K562 (cell line): ENCODE measurements at regions not wholly inside any gene's neighbourhood (a gene's known extent, or its start where the extent isn't known, plus 50 kb on each side); places are given as distances from the start of the nearest gene placed in this dataset.

Source experiments
- ATAC-seq: fragments of 200-7000 bp; cut with Tn5 transposase; 3 replicates; pipeline ENCODE4 v1.9.1; 2020; ENCODE audit warnings: moderate library complexity
- BruUV-seq: library from RNA; stranded (reverse); fragments of 400-500 nt; replicated peaks from 2 replicates; lab custom pipeline; 2021; lab: Mats Ljungman, UMichigan
- CTCF ChIA-PET: fragments of 300-600 bp; formaldehyde crosslinking; extraction: SDS; loops from one replicate; lab custom pipeline; 2021; ENCODE audit warnings: low intra/inter-chr PET ratio; lab: Yijun Ruan, JAX
- POLR2A ChIA-PET: fragments of 300-600, 350-650 bp; sonication (Branson Sonifier 250); formaldehyde crosslinking; extraction: SDS; loops from one replicate; lab custom pipeline; 2021; ENCODE audit warnings: antibody characterized with exemption, inconsistent platforms; lab: Yijun Ruan, JAX
- DNase-seq, 4 experiments: peaks; one replicate each; pipeline versions ENCODE4 v3.0.0 to v3.0.0-alpha.2; 2011 to 2018; ENCODE audit warnings: low spot score in 3 of 4, mixed read lengths in 3 of 4; ENCODE audit errors: extremely low read depth in 1 of 4
- FAIRE-seq: peaks from 2 replicates; lab custom pipeline; 2011; peaks lifted over from hg19 to GRCh38; lab: Jason Lieb, UNC
- H2AFZ ChIP-seq: 2 replicates; pipeline ENCODE4 v1.6.0; 2011; ENCODE audit warnings: low read depth, low read length, control low read depth, inconsistent platforms
- H3K27ac ChIP-seq: fragments of 200-600 bp; 3 replicates; pipeline ENCODE4 v1.8.0; 2011; ENCODE audit warnings: low read depth, mild to moderate bottlenecking, control low read depth, inconsistent platforms, low read length, moderate library complexity, mixed read lengths; ENCODE audit errors: extremely low read depth
- H3K27me3 ChIP-seq, 2 experiments: fragments of 300-600 bp in 1 of 2; 2 replicates in 1 of 2; 3 replicates in 1 of 2; pipeline versions ENCODE4 v1.6.0 to v1.8.0; 2011; ENCODE audit warnings: inconsistent platforms in 2 of 2, low read length in 2 of 2, mild to moderate bottlenecking in 1 of 2, mixed read lengths in 1 of 2, moderate library complexity in 1 of 2; ENCODE audit not compliant: control insufficient read depth in 2 of 2, insufficient read depth in 2 of 2
- H3K36me3 ChIP-seq: fragments of 300-600 bp; 3 replicates; pipeline ENCODE4 v1.8.0; 2011; ENCODE audit warnings: mild to moderate bottlenecking, low read length, inconsistent platforms; ENCODE audit not compliant: control insufficient read depth, insufficient read depth
- H3K4me1 ChIP-seq, 2 experiments: fragments of 200-600 bp in 1 of 2; replicated peaks in 1 of 2; 2 replicates in 1 of 2; 3 replicates in 1 of 2; pipeline versions ENCODE4 v1.5.1 to v1.8.0; 2011; ENCODE audit warnings: inconsistent platforms in 2 of 2, low read length in 2 of 2, mild to moderate bottlenecking in 1 of 2, mixed read lengths in 1 of 2, moderate library complexity in 1 of 2; ENCODE audit not compliant: control insufficient read depth in 2 of 2, insufficient read depth in 2 of 2
- H3K4me2 ChIP-seq: 2 replicates; pipeline ENCODE4 v1.6.1; 2011; ENCODE audit warnings: low read length, control low read depth, inconsistent platforms, mixed read lengths; ENCODE audit not compliant: insufficient read depth
- H3K4me3 ChIP-seq: fragments of 200-600 bp; sonication (generic), shearing (Covaris generic); 2 replicates; pipeline ENCODE4 v1.5.1; 2016; ENCODE audit warnings: control low read depth, inconsistent platforms
- H3K79me2 ChIP-seq: fragments of 200-600 bp; 3 replicates; pipeline ENCODE4 v1.8.0; 2011; ENCODE audit warnings: low read length, inconsistent platforms; ENCODE audit not compliant: control insufficient read depth, insufficient read depth
- H3K9ac ChIP-seq, 2 experiments: 2 replicates each; pipeline versions ENCODE4 v1.6.0 to v1.6.1; 2011; ENCODE audit warnings: low read depth in 2 of 2, low read length in 2 of 2, control low read depth in 1 of 2, inconsistent platforms in 1 of 2, mild to moderate bottlenecking in 1 of 2, mixed read lengths in 1 of 2; ENCODE audit not compliant: insufficient read depth in 1 of 2
- H3K9me1 ChIP-seq: one replicate; pipeline ENCODE4 v1.6.0; 2011; ENCODE audit warnings: inconsistent platforms, mild to moderate bottlenecking, low read length, moderate library complexity; ENCODE audit not compliant: control insufficient read depth, insufficient read depth
- H3K9me3 ChIP-seq: replicated peaks from 2 replicates; pipeline ENCODE4 v1.5.1; 2011; ENCODE audit warnings: low read depth, low read length, inconsistent platforms; ENCODE audit not compliant: control insufficient read depth, insufficient read depth
- H4K20me1 ChIP-seq: replicated peaks from 2 replicates; pipeline ENCODE4 v1.6.1; 2011; ENCODE audit warnings: low read length, inconsistent platforms, mixed read lengths; ENCODE audit not compliant: control insufficient read depth, insufficient read depth
- ETS2 ChIP-seq: IDR thresholded peaks from 2 replicates; pipeline ENCODE4 v1.6.1; 2016; ENCODE audit warnings: borderline replicate concordance, missing genetic modification characterization, mild to moderate bottlenecking, moderate library complexity, missing compliant biosample characterization; ENCODE audit not compliant: poor library complexity, severe bottlenecking
- MYNN ChIP-seq, 2 experiments: sonication (generic); formaldehyde crosslinking in 1 of 2; IDR thresholded peaks; 2 replicates each; pipeline versions ENCODE4 v1.5.0 to v1.6.1; 2016 to 2020; ENCODE audit warnings: antibody characterized with exemption in 1 of 2, missing genetic modification reagents in 1 of 2
- SP1 ChIP-seq: sonication (generic); formaldehyde crosslinking; IDR thresholded peaks from 2 replicates; pipeline ENCODE4 v1.8.1; 2022; ENCODE audit warnings: mild to moderate bottlenecking, missing genetic modification reagents
- ZNF12 ChIP-seq: sonication (generic); formaldehyde crosslinking; IDR thresholded peaks from 2 replicates; pipeline ENCODE4 v1.4.0; 2020; ENCODE audit warnings: mild to moderate bottlenecking, missing genetic modification reagents
- WGBS: fragments of 100-300 bp; shearing (Covaris generic); methylation state at CpG from one replicate; pipeline ENCODE4 v1.1.6; 2016; ENCODE audit warnings: low coverage, mixed read lengths; ENCODE audit not compliant: insufficient coverage; ENCODE audit errors: missing lambda C conversion rate; 5-methylcytosine and 5-hydroxymethylcytosine counted together
- in situ Hi-C: fragments of 300-500 bp; cut with MboI; formaldehyde crosslinking; loops from 4 replicates; pipeline ENCODE4 v1.15.0; 2018; ENCODE audit warnings: inconsistent platforms, mixed read lengths
- intact Hi-C: fragments of 100-400 bp; cut with micrococcal nuclease; formaldehyde crosslinking; loops from 2 replicates; pipeline ENCODE4 v1.14.2; 2022
- TF ChIP-seq, protein P1 (sequence below): fragments of 450-650 bp; IDR thresholded peaks from 2 replicates; pipeline ENCODE4 v1.6.1; 2016; ENCODE audit warnings: low read depth
- TF ChIP-seq, protein P2 (sequence below): fragments of 250-450 bp; sonication (Bioruptor Pico); IDR thresholded peaks from 2 replicates; pipeline ENCODE4 v1.5.0; 2021; ENCODE audit warnings: mild to moderate bottlenecking, borderline replicate concordance
- TF ChIP-seq, protein P3 (sequence below): fragments of 250-450 bp; sonication (Bioruptor Pico); IDR thresholded peaks from 2 replicates; pipeline ENCODE4 v1.8.0; 2022; ENCODE audit warnings: moderate library complexity, mild to moderate bottlenecking, inconsistent platforms
- TF ChIP-seq, protein P4 (sequence below): IDR thresholded peaks from 2 replicates; pipeline ENCODE4 v1.6.1; 2012; ENCODE audit warnings: low read depth, low read length, improper control_type of control experiment, borderline replicate concordance

DNA sequence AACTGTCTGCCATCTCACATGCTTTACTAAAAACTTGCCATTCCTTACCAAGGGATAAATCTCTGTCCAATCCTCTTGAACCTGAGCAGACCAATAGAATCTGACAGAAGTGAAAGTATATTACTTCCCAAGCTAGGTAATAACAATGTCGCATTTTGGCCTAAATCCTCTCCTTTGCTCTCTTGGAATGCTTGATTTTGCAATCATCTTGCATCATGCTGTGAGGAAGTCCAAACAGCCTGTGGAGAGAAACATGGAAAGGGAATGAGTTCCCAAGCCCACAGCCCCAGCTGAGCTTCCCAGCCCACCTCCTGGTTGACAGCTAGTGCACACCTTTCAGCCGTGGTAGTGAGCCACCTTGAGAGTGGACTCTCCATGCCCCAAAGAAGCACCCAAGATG, 540.6 kb downstream of the STK39 start:
- no peaks in the 10 kb centered on the region for H4K20me1 ChIP-seq
- BruUV-seq, result no TSS peak
- FAIRE-seq, result no peak
- intact Hi-C loops, result no loop called here
- no peaks in the 10 kb centered on the region for H3K79me2 ChIP-seq
- WGBS, result 0% methylated on average over 2 of the region's 2 CpGs
- H3K4me3 ChIP-seq, result no peak overlapping the region
- H2AFZ ChIP-seq, result no peak overlapping the region
- no peak for ATAC-seq
- in situ Hi-C loops, result no loop called here
- H3K4me2 ChIP-seq, result no peak overlapping the region
- H3K36me3 ChIP-seq, result no peaks in the 10 kb centered on the region
- no peaks in the 10 kb centered on the region for H3K4me1 ChIP-seq
- no peak overlapping the region for H3K9ac ChIP-seq
- ChIA-PET CTCF (no interaction called here), POLR2A (no interaction called here)
- H3K9me3 ChIP-seq, result no peaks in the 10 kb centered on the region
- no peaks in the 10 kb centered on the region for H3K27me3 ChIP-seq
- no peak overlapping the region for H3K27ac ChIP-seq
- DNase-seq, result no peak
- no peaks in the 10 kb centered on the region for H3K9me1 ChIP-seq
- TF ChIP-seq, protein P1, sequence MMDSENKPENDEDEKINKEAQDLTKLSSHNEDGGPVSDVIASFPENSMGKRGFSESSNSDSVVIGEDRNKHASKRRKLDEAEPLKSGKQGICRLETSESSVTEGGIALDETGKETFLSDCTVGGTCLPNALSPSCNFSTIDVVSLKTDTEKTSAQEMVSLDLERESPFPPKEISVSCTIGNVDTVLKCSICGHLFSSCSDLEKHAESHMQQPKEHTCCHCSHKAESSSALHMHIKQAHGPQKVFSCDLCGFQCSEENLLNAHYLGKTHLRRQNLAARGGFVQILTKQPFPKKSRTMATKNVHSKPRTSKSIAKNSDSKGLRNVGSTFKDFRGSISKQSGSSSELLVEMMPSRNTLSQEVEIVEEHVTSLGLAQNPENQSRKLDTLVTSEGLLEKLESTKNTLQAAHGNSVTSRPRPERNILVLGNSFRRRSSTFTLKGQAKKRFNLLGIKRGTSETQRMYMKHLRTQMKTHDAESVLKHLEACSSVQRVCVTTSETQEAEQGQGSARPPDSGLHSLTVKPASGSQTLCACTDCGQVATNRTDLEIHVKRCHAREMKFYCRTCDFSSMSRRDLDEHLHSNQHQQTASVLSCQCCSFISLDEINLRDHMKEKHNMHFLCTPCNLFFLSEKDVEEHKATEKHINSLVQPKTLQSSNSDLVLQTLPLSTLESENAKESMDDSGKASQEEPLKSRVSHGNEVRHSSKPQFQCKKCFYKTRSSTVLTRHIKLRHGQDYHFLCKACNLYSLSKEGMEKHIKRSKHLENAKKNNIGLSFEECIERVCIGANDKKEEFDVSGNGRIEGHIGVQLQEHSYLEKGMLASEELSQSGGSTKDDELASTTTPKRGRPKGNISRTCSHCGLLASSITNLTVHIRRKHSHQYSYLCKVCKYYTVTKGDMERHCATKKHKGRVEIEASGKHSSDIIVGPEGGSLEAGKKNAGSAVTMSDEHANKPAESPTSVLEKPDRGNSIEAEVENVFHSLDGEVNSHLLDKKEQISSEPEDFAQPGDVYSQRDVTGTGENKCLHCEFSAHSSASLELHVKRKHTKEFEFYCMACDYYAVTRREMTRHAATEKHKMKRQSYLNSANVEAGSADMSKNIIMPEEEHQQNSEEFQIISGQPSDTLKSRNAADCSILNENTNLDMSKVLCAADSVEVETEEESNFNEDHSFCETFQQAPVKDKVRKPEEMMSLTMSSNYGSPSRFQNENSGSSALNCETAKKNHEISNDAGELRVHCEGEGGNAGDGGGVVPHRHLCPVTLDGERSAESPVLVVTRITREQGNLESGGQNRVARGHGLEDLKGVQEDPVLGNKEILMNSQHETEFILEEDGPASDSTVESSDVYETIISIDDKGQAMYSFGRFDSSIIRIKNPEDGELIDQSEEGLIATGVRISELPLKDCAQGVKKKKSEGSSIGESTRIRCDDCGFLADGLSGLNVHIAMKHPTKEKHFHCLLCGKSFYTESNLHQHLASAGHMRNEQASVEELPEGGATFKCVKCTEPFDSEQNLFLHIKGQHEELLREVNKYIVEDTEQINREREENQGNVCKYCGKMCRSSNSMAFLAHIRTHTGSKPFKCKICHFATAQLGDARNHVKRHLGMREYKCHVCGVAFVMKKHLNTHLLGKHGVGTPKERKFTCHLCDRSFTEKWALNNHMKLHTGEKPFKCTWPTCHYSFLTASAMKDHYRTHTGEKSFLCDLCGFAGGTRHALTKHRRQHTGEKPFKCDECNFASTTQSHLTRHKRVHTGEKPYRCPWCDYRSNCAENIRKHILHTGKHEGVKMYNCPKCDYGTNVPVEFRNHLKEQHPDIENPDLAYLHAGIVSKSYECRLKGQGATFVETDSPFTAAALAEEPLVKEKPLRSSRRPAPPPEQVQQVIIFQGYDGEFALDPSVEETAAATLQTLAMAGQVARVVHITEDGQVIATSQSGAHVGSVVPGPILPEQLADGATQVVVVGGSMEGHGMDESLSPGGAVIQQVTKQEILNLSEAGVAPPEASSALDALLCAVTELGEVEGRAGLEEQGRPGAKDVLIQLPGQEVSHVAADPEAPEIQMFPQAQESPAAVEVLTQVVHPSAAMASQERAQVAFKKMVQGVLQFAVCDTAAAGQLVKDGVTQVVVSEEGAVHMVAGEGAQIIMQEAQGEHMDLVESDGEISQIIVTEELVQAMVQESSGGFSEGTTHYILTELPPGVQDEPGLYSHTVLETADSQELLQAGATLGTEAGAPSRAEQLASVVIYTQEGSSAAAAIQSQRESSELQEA, result no peak
- TF ChIP-seq SP1 (CRISPR knock-in tag), result no peak
- TF ChIP-seq ZNF12 (CRISPR knock-in tag), result no peak
- TF ChIP-seq, protein P2, sequence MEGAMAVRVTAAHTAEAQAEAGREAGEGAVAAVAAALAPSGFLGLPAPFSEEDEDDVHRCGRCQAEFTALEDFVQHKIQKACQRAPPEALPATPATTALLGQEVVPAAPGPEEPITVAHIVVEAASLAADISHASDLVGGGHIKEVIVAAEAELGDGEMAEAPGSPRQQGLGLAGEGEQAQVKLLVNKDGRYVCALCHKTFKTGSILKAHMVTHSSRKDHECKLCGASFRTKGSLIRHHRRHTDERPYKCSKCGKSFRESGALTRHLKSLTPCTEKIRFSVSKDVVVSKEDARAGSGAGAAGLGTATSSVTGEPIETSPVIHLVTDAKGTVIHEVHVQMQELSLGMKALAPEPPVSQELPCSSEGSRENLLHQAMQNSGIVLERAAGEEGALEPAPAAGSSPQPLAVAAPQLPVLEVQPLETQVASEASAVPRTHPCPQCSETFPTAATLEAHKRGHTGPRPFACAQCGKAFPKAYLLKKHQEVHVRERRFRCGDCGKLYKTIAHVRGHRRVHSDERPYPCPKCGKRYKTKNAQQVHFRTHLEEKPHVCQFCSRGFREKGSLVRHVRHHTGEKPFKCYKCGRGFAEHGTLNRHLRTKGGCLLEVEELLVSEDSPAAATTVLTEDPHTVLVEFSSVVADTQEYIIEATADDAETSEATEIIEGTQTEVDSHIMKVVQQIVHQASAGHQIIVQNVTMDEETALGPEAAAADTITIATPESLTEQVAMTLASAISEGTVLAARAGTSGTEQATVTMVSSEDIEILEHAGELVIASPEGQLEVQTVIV, result no peak
- TF ChIP-seq ETS2 (tag), result no peak
- TF ChIP-seq MYNN (IDR thresholded peaks at IDR 0.05), result no peak
- no peak for TF ChIP-seq MYNN (CRISPR knock-in tag; IDR thresholded peaks at IDR 0.05)
- TF ChIP-seq, protein P3, sequence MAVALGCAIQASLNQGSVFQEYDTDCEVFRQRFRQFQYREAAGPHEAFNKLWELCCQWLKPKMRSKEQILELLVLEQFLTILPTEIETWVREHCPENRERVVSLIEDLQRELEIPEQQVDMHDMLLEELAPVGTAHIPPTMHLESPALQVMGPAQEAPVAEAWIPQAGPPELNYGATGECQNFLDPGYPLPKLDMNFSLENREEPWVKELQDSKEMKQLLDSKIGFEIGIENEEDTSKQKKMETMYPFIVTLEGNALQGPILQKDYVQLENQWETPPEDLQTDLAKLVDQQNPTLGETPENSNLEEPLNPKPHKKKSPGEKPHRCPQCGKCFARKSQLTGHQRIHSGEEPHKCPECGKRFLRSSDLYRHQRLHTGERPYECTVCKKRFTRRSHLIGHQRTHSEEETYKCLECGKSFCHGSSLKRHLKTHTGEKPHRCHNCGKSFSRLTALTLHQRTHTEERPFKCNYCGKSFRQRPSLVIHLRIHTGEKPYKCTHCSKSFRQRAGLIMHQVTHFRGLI (CRISPR knock-in tag), result no peak
- TF ChIP-seq, protein P4, sequence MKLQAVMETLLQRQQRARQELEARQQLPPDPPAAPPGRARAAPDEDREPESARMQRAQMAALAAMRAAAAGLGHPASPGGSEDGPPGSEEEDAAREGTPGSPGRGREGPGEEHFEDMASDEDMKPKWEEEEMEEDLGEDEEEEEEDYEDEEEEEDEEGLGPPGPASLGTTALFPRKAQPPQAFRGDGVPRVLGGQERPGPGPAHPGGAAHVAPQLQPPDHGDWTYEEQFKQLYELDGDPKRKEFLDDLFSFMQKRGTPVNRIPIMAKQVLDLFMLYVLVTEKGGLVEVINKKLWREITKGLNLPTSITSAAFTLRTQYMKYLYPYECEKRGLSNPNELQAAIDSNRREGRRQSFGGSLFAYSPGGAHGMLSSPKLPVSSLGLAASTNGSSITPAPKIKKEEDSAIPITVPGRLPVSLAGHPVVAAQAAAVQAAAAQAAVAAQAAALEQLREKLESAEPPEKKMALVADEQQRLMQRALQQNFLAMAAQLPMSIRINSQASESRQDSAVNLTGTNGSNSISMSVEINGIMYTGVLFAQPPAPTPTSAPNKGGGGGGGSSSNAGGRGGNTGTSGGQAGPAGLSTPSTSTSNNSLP, result no peak
